ENCODE measurements at regions not wholly inside any gene's neighbourhood (a gene's known extent, or its start where the extent isn't known, plus 50 kb on each side); places are given as distances from the start of the nearest gene placed in this dataset.

DNA sequence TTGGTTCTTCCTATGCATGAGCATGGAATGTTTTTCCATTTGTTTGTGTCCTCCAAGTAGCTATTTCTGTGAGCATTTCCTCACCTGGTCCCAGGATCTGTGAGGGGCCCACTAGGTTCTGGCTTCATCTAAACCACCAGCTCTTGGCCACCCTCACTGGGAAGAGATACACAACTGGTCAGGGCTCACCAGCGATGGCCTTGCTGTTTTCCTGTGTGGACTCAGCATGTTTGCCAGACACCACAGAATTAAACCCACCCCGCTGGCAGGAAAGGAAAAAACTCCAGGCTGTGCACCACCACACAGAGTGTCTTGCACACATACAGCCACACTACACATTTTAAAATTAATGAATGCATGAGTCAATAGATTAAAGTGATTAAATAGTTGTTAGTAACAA, 65.1 kb upstream of the NXT1 start:
- no CpG with 5 or more reads among the region's 2 CpGs for WGBS, 2 experiments (ENCODE audit: extremely low coverage in 2 of 2, insufficient read length in 1 of 2)
- POLR2A ChIA-PET (ENCODE audit: unreplicated experiment), result no interaction called here
- CTCF ChIA-PET, result no interaction called here
- Histone ChIP-seq H3K9me1 (ENCODE audit: insufficient read depth, low read length) (no peaks in the 10 kb centered on the region), H3K4me3 (ENCODE audit: insufficient read depth, low read depth, low read length) (no peak overlapping the region), H3K9me3 (ENCODE audit: control insufficient read depth, insufficient read depth, low read length) (no peaks in the 10 kb centered on the region), H4K5ac (ENCODE audit: low read depth, low read length) (no peak overlapping the region), H2BK20ac (ENCODE audit: low read depth, low read length) (no peak overlapping the region), H4K91ac (ENCODE audit: insufficient read depth, low read depth, low read length) (no peak overlapping the region), H3K4ac (ENCODE audit: low read depth, low read length) (no peak overlapping the region), H3K36me3 (ENCODE audit: control insufficient read depth, insufficient read depth, low read length) (no peaks in the 10 kb centered on the region), H2BK15ac (ENCODE audit: low read depth, low read length) (no peak overlapping the region), H3K27ac (ENCODE audit: insufficient read depth, low read length) (no peak overlapping the region), H3K9ac (ENCODE audit: low read depth, low read length) (no peak overlapping the region), H3K23ac (ENCODE audit: low read depth, low read length) (no peak overlapping the region), H3K56ac (ENCODE audit: extremely low read depth, insufficient read depth, low read length) (no peak overlapping the region), H3K27me3 (ENCODE audit: control insufficient read depth, insufficient read depth, low read length) (peaks cover 9% of the 10 kb centered on the region), H3K79me1 (ENCODE audit: low read depth in 1 of 2, low read length in 2 of 2) (no peaks in the 10 kb centered on the region), H3K4me2 (ENCODE audit: low read depth, low read length) (no peak overlapping the region), H2AFZ (replicated peaks; ENCODE audit: low read length, poor library complexity) (no peak overlapping the region), H3K4me1 (ENCODE audit: control insufficient read depth, insufficient read depth, low read length) (no peaks in the 10 kb centered on the region), H2BK120ac (ENCODE audit: low read depth, low read length) (no peak overlapping the region), H2BK5ac (ENCODE audit: low read depth, low read length, poor library complexity, severe bottlenecking) (no peak overlapping the region), H4K8ac (ENCODE audit: low read depth in 2 of 2, low read length in 2 of 2) (no peak overlapping the region), H2AK5ac (ENCODE audit: low read depth, low read length) (no peak overlapping the region), H4K20me1 (ENCODE audit: insufficient read depth, low read length) (no peaks in the 10 kb centered on the region), H3K18ac (ENCODE audit: low read depth, low read length) (no peak overlapping the region), H2AK9ac (replicated peaks; ENCODE audit: low read depth, low read length, poor library complexity) (no peak overlapping the region), H3K14ac (replicated peaks; ENCODE audit: low read depth, low read length) (no peak overlapping the region)
- dilution Hi-C loops (cut with HindIII; ENCODE audit: low sequenced_read_pairs, unreplicated experiment) (no loop called here), in situ Hi-C loops (cut with MboI; ENCODE audit: low sequenced_read_pairs) (no loop called here), intact Hi-C loops (cut with micrococcal nuclease) (no loop called here)
- DNase-seq (no peak), ATAC-seq (ENCODE audit: low read depth) (no peak)
- TF ChIP-seq, protein P1, sequence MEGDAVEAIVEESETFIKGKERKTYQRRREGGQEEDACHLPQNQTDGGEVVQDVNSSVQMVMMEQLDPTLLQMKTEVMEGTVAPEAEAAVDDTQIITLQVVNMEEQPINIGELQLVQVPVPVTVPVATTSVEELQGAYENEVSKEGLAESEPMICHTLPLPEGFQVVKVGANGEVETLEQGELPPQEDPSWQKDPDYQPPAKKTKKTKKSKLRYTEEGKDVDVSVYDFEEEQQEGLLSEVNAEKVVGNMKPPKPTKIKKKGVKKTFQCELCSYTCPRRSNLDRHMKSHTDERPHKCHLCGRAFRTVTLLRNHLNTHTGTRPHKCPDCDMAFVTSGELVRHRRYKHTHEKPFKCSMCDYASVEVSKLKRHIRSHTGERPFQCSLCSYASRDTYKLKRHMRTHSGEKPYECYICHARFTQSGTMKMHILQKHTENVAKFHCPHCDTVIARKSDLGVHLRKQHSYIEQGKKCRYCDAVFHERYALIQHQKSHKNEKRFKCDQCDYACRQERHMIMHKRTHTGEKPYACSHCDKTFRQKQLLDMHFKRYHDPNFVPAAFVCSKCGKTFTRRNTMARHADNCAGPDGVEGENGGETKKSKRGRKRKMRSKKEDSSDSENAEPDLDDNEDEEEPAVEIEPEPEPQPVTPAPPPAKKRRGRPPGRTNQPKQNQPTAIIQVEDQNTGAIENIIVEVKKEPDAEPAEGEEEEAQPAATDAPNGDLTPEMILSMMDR (conservative IDR thresholded peaks at IDR 0.05; ENCODE audit: low read depth, low read length), result no peak
- no peak for TF ChIP-seq RCOR1 (IDR thresholded peaks at IDR 0.05; ENCODE audit: insufficient replicate concordance, low read length)
- TF ChIP-seq, protein P2, sequence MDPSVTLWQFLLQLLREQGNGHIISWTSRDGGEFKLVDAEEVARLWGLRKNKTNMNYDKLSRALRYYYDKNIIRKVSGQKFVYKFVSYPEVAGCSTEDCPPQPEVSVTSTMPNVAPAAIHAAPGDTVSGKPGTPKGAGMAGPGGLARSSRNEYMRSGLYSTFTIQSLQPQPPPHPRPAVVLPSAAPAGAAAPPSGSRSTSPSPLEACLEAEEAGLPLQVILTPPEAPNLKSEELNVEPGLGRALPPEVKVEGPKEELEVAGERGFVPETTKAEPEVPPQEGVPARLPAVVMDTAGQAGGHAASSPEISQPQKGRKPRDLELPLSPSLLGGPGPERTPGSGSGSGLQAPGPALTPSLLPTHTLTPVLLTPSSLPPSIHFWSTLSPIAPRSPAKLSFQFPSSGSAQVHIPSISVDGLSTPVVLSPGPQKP (IDR thresholded peaks at IDR 0.05; ENCODE audit: borderline replicate concordance, low read depth, low read length), result no peak
- no peak for TF ChIP-seq BHLHE40 (IDR thresholded peaks at IDR 0.05; ENCODE audit: low read depth, low read length)
- TF ChIP-seq FOS (IDR thresholded peaks at IDR 0.05; ENCODE audit: low read depth, low read length), result no peak
- TF ChIP-seq MAFK (IDR thresholded peaks at IDR 0.05; ENCODE audit: low read depth, low read length), result no peak
- TF ChIP-seq POLR2A (IDR thresholded peaks at IDR 0.05; ENCODE audit: low read depth, low read length), result no peak
- no peak for TF ChIP-seq SMC3 (IDR thresholded peaks at IDR 0.05; ENCODE audit: low read depth, low read length)
- TF ChIP-seq RAD21 (IDR thresholded peaks at IDR 0.05; ENCODE audit: low read length), result no peak
- no peak for TF ChIP-seq MAZ (IDR thresholded peaks at IDR 0.05; ENCODE audit: borderline replicate concordance, low read depth, low read length)
- TF ChIP-seq NFE2L2 (IDR thresholded peaks at IDR 0.05; ENCODE audit: low read depth, low read length), result no peak
- TF ChIP-seq, protein P3, sequence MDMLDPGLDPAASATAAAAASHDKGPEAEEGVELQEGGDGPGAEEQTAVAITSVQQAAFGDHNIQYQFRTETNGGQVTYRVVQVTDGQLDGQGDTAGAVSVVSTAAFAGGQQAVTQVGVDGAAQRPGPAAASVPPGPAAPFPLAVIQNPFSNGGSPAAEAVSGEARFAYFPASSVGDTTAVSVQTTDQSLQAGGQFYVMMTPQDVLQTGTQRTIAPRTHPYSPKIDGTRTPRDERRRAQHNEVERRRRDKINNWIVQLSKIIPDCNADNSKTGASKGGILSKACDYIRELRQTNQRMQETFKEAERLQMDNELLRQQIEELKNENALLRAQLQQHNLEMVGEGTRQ (IDR thresholded peaks at IDR 0.05; ENCODE audit: low read depth, low read length), result no peak
- TF ChIP-seq CEBPB (IDR thresholded peaks at IDR 0.05; ENCODE audit: low read depth, low read length), result no peak
- TF ChIP-seq CHD1 (IDR thresholded peaks at IDR 0.05; ENCODE audit: low read depth, low read length), result no peak
- TF ChIP-seq MXI1 (IDR thresholded peaks at IDR 0.05; ENCODE audit: borderline replicate concordance, low read depth, low read length), result no peak
- no peak for TF ChIP-seq RFX5 (IDR thresholded peaks at IDR 0.05; ENCODE audit: low read depth, low read length)
- BruUV-seq (replicated peaks), result no TSS peak
